ENCODE measurements at regions not wholly inside any gene's neighbourhood (a gene's known extent, or its start where the extent isn't known, plus 50 kb on each side); places are given as distances from the start of the nearest gene placed in this dataset.

DNA sequence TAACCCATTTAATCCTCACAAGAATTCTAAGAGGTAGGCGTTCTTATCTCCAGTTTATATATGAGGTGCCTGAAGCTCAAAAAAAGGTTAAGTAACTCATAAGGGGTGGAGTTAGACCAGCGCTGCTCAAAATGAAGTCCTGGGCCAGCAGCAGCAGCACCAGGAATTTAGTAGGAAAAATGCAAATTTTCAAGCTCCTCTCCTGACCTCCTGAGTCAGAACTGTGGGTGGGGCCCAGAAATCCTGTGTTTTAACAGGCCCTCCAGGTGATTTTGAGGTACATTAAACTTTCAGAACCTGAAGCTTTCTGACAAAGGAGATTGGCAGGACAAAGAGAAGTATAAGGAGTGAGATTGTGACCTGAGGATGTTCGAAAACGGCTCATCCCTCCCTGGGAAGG is 66.0 kb upstream of the CCDC85A start:
- no peak for TF ChIP-seq EZH2 (IDR thresholded peaks at IDR 0.05; ENCODE audit: borderline replicate concordance, low read length)
- TF ChIP-seq, protein P1, sequence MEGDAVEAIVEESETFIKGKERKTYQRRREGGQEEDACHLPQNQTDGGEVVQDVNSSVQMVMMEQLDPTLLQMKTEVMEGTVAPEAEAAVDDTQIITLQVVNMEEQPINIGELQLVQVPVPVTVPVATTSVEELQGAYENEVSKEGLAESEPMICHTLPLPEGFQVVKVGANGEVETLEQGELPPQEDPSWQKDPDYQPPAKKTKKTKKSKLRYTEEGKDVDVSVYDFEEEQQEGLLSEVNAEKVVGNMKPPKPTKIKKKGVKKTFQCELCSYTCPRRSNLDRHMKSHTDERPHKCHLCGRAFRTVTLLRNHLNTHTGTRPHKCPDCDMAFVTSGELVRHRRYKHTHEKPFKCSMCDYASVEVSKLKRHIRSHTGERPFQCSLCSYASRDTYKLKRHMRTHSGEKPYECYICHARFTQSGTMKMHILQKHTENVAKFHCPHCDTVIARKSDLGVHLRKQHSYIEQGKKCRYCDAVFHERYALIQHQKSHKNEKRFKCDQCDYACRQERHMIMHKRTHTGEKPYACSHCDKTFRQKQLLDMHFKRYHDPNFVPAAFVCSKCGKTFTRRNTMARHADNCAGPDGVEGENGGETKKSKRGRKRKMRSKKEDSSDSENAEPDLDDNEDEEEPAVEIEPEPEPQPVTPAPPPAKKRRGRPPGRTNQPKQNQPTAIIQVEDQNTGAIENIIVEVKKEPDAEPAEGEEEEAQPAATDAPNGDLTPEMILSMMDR (IDR thresholded peaks at IDR 0.05; ENCODE audit: low read length) = no peak
